ENCODE measurements at regions not wholly inside any gene's neighbourhood (a gene's known extent, or its start where the extent isn't known, plus 50 kb on each side); places are given as distances from the start of the nearest gene placed in this dataset.

DNA sequence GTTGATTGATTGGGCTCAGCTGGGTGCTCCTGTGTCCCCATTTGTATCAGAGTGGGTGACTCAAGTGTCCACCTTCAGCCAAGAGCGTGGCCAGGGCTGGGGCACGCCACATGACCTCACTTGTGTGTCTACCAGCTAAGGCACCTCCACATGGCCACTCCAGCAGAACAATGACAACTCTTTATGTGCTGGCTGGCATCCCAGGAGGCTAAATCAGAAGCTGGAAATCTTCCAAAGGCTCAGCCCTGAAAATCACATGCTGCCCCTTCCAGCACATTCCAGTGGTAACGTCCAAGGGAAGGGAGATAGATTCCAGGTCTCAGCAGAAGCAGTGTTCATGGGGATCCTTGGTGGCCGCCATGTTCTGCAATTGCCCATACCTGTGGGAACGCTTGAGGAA is 585.5 kb downstream of the AJAP1 start:
- ATAC-seq: no peak
- intact Hi-C loops (cut with DNase I): no loop called here
- DNase-seq (ENCODE audit: low spot score): no peak

GRCh38 chr1:5238351-5239130 is 584.1 kb downstream of the AJAP1 start:
- ATAC-seq (no peak), DNase-seq (ENCODE audit: low spot score) (no peak)
- intact Hi-C loops (cut with DNase I): no loop called here

GRCh38 chr1:5235355-5235899 is 581.0 kb downstream of the AJAP1 start:
- DNase-seq (ENCODE audit: low spot score) (no peak), ATAC-seq (no peak)
- intact Hi-C loops (cut with DNase I): no loop called here

- intact Hi-C loops (cut with DNase I): no loop called here
- no peak for ATAC-seq
These were observed 578.1 kb downstream of the AJAP1 start for GRCh38 chr1:5232537-5232936.

GRCh38 chr1:5231541-5232315 is 577.3 kb downstream of the AJAP1 start:
- intact Hi-C loops (cut with DNase I): no loop called here
- DNase-seq (ENCODE audit: low spot score) (no peak), ATAC-seq (no peak)

More at GRCh38 chr1:5232537-5232936, 578.1 kb downstream of the AJAP1 start:
- no peak for DNase-seq (ENCODE audit: low spot score)

- DNase-seq (ENCODE audit: low spot score) (no peak), ATAC-seq (no peak)
- intact Hi-C loops (cut with DNase I): no loop called here
These were observed 572.7 kb downstream of the AJAP1 start for GRCh38 chr1:5227114-5227513.

GRCh38 chr1:5225707-5226704 is 571.6 kb downstream of the AJAP1 start:
- DNase-seq (ENCODE audit: low spot score) (no peak), ATAC-seq (no peak)
- intact Hi-C loops (cut with DNase I): no loop called here

GRCh38 chr1:5223206-5223605 is 568.8 kb downstream of the AJAP1 start:
- no peak for DNase-seq (ENCODE audit: low spot score)
- intact Hi-C loops (cut with DNase I): no loop called here
- ATAC-seq: no peak

GRCh38 chr1:5222626-5223025 is 568.2 kb downstream of the AJAP1 start:
- no peak for ATAC-seq
- DNase-seq (ENCODE audit: low spot score): no peak
- intact Hi-C loops (cut with DNase I): no loop called here

- intact Hi-C loops (cut with DNase I): no loop called here
- DNase-seq (ENCODE audit: low spot score) (no peak), ATAC-seq (no peak)
These were observed 567.0 kb downstream of the AJAP1 start for GRCh38 chr1:5221451-5221850.

GRCh38 chr1:5220821-5221220 is 566.4 kb downstream of the AJAP1 start:
- ATAC-seq (no peak), DNase-seq (ENCODE audit: low spot score) (no peak)
- intact Hi-C loops (cut with DNase I): no loop called here

GRCh38 chr1:5220421-5220820 is 566.0 kb downstream of the AJAP1 start:
- ATAC-seq (no peak), DNase-seq (ENCODE audit: low spot score) (no peak)
- intact Hi-C loops (cut with DNase I): no loop called here

GRCh38 chr1:5200006-5200405 is 545.6 kb downstream of the AJAP1 start:
- no peak for DNase-seq (ENCODE audit: low spot score)
- intact Hi-C loops (cut with DNase I): no loop called here
- no peak for ATAC-seq

GRCh38 chr1:5198328-5198727 is 543.9 kb downstream of the AJAP1 start:
- ATAC-seq: no peak
- intact Hi-C loops (cut with DNase I): no loop called here
- no peak for DNase-seq (ENCODE audit: low spot score)

DNA sequence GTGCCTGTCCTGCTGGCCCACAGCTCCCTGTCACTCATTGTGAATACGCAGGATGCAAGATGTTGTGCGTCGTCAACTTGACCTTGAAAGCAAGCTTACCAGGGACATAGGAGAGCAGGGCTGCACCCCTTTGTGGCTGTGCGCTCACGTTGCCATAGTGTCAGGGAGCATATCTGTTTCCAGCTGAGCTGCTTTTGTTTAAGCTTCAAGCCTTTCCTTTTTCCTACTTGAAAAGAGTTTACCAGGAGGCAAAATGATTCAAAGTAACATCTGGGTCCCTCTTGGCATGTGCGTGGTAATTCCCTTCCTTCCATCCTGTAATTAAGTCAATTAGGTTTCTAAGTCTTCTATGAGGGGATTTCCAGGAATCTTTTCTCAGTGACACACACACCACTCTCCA is 537.1 kb downstream of the AJAP1 start:
- ATAC-seq: no peak
- no peak for DNase-seq (ENCODE audit: low spot score)
- intact Hi-C loops (cut with DNase I): no loop called here

DNA sequence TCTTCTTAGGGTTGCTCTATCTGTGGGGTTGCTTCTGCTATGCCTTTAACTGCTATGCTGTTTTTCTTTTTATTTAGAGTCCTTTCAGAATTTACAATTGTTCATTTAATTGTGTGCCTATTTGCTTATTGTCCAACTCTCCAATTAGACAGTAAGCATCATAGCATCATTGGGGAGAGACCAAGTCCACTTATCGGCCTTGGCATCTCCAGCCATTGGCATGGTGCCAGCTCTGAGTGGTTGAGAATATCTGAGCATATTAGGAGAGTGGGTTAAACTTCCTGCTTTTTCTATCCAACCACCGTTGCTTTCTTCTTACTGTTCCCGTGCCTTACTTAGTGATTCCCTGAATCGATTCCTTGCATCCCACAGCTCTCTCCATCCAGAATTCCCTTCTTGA is 535.0 kb downstream of the AJAP1 start:
- no peak for DNase-seq (ENCODE audit: low spot score)
- intact Hi-C loops (cut with DNase I): no loop called here
- ATAC-seq: no peak

- no peak for ATAC-seq
- intact Hi-C loops (cut with DNase I): no loop called here
- no peak for DNase-seq (ENCODE audit: low spot score)
These were observed 511.4 kb downstream of the AJAP1 start for GRCh38 chr1:5165762-5166161.

DNA sequence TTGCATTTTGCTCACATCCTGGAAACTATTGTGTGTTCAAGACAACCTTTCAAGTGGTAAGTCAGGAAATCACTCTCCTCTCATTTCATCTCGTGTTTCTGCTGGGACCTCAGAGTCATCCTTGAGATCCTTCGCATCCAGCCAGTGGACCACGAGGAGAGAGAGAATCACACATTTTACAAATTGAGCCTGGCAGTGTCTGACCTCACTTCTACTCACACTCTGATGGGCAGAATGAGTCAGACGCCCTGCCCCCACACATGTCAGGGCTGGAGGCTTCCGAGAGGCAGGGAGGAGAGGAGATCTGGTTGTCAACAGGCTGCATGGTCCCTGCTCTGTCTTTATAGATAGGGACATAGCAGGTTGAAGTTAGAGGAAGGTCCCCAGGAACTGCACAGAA is 509.7 kb downstream of the AJAP1 start:
- intact Hi-C loops (cut with DNase I): no loop called here
- DNase-seq (ENCODE audit: low spot score) (no peak), ATAC-seq (no peak)

DNA sequence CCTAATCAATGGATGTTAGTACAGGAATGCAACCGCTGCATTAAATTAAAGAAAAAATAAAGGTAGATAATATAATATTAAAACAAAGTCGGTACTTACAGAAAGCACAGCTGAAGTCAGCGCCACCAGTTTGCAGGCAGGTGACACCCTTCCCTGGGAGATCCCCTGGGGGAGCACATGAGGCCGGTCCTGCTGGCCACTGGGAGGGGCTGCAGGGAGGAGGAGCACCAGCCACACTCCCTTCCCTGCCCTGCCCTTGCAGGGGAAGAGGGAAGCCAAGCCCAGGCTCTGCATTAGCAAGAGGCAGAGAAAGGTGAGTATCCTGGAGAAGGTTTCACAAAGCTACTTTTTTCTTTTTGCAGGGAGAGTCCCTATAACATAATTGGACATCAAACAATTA is 507.0 kb downstream of the AJAP1 start:
- DNase-seq (ENCODE audit: low spot score): no peak
- intact Hi-C loops (cut with DNase I): no loop called here
- no peak for ATAC-seq

Data from sciatic nerve (tissue), 2 donors.